Left lung (tissue), 4 donors: ENCODE measurements at regions not wholly inside any gene's neighbourhood (a gene's known extent, or its start where the extent isn't known, plus 50 kb on each side); places are given as distances from the start of the nearest gene placed in this dataset.

Source experiments
- ATAC-seq: fragments of 200-7000 bp; cut with Tn5 transposase; one replicate; pipeline ENCODE4 v1.9.1; 2020; ENCODE audit warnings: moderate library complexity
- DNase-seq, 4 donors: peaks; one replicate each; pipeline ENCODE4 v3.0.0-alpha.2; 2013 to 2020
- H3K27ac ChIP-seq, 2 donors: fragments of 200-600 bp; sonication (generic) in 1 of 2; one replicate each; pipeline versions ENCODE4 v1.5.0 to v1.8.0; 2020 to 2021
- H3K27me3 ChIP-seq, 2 donors: fragments of 200-600 bp; sonication (generic) in 1 of 2; one replicate each; pipeline versions ENCODE4 v1.5.0 to v1.8.0; 2020 to 2021
- H3K36me3 ChIP-seq, 2 donors: fragments of 200-600 bp; sonication (generic) in 1 of 2; one replicate each; pipeline versions ENCODE4 v1.5.0 to v1.8.0; 2020 to 2021
- H3K4me1 ChIP-seq, 2 donors: fragments of 200-600 bp; one replicate each; pipeline ENCODE4 v1.8.0; 2021
- H3K4me3 ChIP-seq, 2 donors: fragments of 200-600 bp; sonication (generic) in 1 of 2; one replicate each; pipeline versions ENCODE4 v1.5.0 to v1.8.0; 2020 to 2021; ENCODE audit warnings: mild to moderate bottlenecking in 1 of 2
- H3K9me3 ChIP-seq, 2 donors: fragments of 200-600 bp; sonication (generic) in 1 of 2; one replicate each; pipeline versions ENCODE4 v1.5.0 to v1.8.0; 2020 to 2021
- CTCF ChIP-seq, 2 donors: fragments of 200-600 bp; sonication (generic) in 1 of 2; IDR thresholded peaks; one replicate each; pipeline versions ENCODE4 v1.5.0 to v1.8.0; 2021; ENCODE audit warnings: antibody characterized with exemption in 2 of 2
- intact Hi-C, 2 donors: fragments of 100-400 bp; cut with DNase I; formaldehyde crosslinking; loops; one replicate each; pipeline versions ENCODE4 v1.11.2 to v1.14.2; 2022
- donor health status: DM: no; HTN: yes; CAD: no.
- donor health status: DM: no; HTN: no; CAD: no.

DNA sequence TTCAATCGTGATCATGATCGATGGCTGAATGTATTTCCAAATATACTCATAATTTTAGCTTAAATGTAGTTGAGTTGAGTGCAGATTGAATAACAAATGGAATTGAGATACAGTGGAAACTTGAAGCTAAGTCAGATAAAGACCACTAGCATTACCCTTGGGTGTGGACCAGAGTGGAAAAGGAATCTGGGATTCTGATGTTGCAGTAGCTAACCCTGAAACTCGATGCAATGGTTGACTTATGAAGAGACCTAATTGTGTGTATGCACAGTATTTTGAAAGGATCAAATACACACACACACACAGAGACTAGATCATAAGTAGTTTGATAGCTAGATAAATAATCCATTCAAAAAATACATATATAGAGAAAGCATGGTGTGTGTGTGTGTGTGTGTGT, 135.8 kb downstream of the RXFP2 start:
- intact Hi-C loops = no loop called here

DNA sequence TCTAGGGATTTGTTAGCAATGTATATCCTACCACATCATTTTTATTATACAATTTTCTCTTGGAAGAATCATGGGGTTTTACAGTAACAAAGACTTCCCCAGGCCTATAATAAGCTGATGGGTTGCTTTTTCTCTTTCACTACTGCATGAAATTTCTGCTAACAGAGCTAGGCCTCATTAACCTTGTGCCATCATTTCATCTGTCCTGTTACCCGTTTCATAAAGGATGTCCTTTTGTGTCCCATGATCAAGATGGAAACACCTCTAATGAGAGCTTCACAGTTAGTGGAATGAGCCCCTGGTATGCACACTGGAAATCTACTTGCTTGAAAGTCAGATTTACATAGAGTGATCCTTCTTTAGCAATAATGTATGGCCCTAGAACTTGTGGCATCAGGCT, 138.7 kb downstream of the RXFP2 start:
- no peak for TF ChIP-seq CTCF (IDR thresholded peaks at IDR 0.05)
- H3K4me1 ChIP-seq = peaks cover 0 to 7% of the 10 kb centered on the region in 2 donors
- intact Hi-C loops = no loop called here
- no peaks in the 10 kb centered on the region for H3K27me3 ChIP-seq
- ATAC-seq = no peak
- H3K36me3 ChIP-seq = no peaks in the 10 kb centered on the region
- no peaks in the 10 kb centered on the region for H3K9me3 ChIP-seq
- no peak overlapping the region for H3K4me3 ChIP-seq
- H3K27ac ChIP-seq = no peak overlapping the region
- no peak for DNase-seq

More for the DNA sequence above, 135.8 kb downstream of the RXFP2 start:
- no peaks in the 10 kb centered on the region for H3K9me3 ChIP-seq
- H3K27me3 ChIP-seq = no peaks in the 10 kb centered on the region
- no peak for ATAC-seq
- no peak overlapping the region for H3K27ac ChIP-seq
- DNase-seq = no peak
- no peaks in the 10 kb centered on the region for H3K36me3 ChIP-seq
- H3K4me1 ChIP-seq = peaks cover 0 to 7% of the 10 kb centered on the region in 2 donors
- TF ChIP-seq CTCF (IDR thresholded peaks at IDR 0.05) = no peak
- no peak overlapping the region for H3K4me3 ChIP-seq

GRCh38 chr13:31878495-31878894, 139.2 kb downstream of the RXFP2 start:
- DNase-seq = no peak
- Histone ChIP-seq H3K27me3 (no peaks in the 10 kb centered on the region), H3K9me3 (no peaks in the 10 kb centered on the region), H3K36me3 (no peaks in the 10 kb centered on the region), H3K4me1 (peaks cover 0 to 7% of the 10 kb centered on the region in 2 donors), H3K4me3 (no peak overlapping the region), H3K27ac (no peak overlapping the region)
- no peak for TF ChIP-seq CTCF (IDR thresholded peaks at IDR 0.05)
- intact Hi-C loops = no loop called here
- no peak for ATAC-seq

DNA sequence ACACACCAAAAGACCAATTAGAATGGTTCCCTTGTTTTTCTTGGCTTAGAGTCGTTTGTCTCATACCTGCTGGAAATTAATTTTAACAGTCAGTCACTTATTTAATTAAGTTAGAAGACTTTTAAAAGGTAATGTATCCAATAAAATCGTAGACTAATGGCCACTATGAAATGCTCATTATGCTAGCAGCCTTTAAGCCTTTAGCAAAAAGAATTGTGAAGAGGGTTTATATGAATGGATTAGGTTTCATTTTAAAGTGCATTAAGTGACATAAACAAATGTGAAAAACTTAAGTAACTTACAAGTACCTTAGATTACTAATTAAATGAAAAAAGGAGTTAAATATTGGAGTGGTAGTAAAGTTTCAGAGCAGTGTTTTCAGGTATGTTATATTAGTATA, 139.6 kb downstream of the RXFP2 start:
- ATAC-seq (no peak), DNase-seq (no peak)
- no peaks in the 10 kb centered on the region for H3K27me3 ChIP-seq
- TF ChIP-seq CTCF (IDR thresholded peaks at IDR 0.05) = no peak
- no peaks in the 10 kb centered on the region for H3K36me3 ChIP-seq
- intact Hi-C loops = no loop called here
- H3K4me1 ChIP-seq = peaks cover 0 to 7% of the 10 kb centered on the region in 2 donors
- H3K27ac ChIP-seq = no peak overlapping the region
- no peak overlapping the region for H3K4me3 ChIP-seq
- H3K9me3 ChIP-seq = no peaks in the 10 kb centered on the region

DNA sequence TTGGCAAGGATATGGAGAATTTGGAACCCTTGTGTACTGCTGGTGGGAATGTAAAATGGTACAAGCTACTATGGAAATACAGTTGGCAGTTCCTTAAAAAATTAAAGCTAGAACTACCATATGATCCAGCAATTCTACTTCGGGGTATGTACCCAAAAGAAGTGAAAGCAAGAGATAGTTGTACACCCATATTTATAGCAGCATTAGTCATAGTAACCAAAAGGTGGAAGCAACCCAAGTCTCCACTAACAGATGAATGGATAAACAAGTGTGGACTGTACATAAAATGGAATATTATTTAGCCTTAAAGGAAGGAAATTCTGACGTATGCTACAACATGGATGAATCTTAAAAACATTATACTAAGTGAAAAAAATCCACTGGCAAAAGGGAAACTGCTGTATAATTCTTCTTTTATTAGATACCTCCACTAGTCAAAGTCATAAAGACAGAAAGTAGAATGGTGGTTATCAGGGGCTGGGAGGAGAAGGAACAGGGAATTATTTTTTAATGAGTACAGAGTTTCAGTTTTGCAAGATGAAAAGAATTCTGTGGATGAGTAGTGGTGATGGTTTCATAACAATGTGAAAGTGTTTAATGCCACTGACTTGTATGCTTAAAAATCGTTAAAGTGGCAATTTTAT, 141.6 kb downstream of the RXFP2 start:
- peaks cover 0 to 7% of the 10 kb centered on the region in 2 donors for H3K4me1 ChIP-seq
- no peak for TF ChIP-seq CTCF (IDR thresholded peaks at IDR 0.05)
- intact Hi-C loops = no loop called here
- no peaks in the 10 kb centered on the region for H3K27me3 ChIP-seq
- H3K36me3 ChIP-seq = no peaks in the 10 kb centered on the region
- DNase-seq (no peak), ATAC-seq (no peak)
- H3K4me3 ChIP-seq = no peak overlapping the region
- no peaks in the 10 kb centered on the region for H3K9me3 ChIP-seq
- H3K27ac ChIP-seq = no peak overlapping the region
